HuH-7 (cell line): ENCODE measurements at regions not wholly inside any gene's neighbourhood (a gene's known extent, or its start where the extent isn't known, plus 50 kb on each side); places are given as distances from the start of the nearest gene placed in this dataset.

ENCODE experiments used
- DNase-seq: peaks from one replicate; pipeline ENCODE4 v3.0.0; 2011; ENCODE audit warnings: low spot score

GRCh38 chr10:62550173-62550572 is 176.0 kb downstream of the ZNF365 start:
- no peak for DNase-seq

DNA sequence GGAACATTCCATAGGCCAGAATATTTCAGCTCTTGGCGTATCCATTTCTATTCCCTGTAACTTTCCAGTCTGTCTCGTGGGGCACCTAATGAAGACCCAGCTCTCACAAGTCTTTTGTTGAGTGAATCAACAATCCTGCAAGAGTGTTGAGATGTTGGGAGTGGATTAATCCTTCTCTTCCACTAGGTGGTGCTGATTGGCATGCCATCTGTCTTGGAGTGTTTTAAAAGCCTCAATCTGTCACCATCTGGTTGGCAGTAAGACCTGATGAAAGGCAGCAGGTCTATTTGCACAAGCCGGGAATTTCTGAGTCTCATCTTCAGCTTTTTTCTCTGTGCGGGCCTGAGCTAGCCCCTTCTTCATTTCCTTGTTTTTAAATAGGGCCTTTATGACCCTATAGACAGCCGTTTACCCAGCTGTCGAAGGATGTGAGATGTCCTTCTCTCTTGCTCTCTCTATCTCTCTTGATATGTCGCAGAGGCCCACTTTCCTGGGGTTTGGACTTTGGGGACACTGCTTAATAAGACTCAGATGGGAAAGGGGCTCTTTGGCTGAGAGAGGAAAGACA is 180.5 kb downstream of the ZNF365 start:
- DNase-seq = peak; percentile 6

DNA sequence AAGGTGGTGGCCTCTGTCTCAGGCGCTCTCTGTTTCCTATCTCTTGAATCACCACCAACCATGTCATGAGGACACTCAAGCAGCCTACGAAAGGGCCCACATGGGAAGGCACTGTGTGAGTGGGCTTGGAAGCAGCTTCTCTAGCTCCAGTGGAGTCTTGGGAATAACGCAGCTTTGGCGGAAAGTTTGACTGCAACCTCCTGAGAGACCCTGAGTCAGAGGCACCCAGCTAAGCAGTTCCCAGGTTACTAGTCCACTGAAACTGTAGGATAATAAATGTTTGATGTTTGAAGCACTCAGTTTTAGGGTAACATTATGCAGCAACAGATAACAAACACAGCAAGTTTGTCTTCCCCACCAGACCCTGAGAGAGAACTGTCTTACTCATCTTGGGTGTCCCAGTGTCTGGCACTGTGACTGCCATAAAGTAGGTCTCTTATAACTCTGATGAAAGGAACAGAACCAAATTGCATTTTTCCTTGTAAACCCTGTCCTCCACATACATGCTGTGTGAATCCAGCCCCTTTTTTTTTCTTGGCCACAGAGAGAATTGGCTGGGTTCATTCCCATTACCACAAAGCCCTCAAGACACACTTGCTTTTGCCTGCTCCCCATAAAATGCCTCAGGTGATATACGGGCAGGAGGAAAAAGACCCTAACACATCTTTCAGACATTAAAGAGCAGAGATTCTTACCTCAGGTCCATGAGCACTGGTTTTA is 185.5 kb downstream of the ZNF365 start:
- DNase-seq = no peak

- DNase-seq = no peak
Measured at GRCh38 chr10:62560201-62560819, 186.1 kb downstream of the ZNF365 start.

DNA sequence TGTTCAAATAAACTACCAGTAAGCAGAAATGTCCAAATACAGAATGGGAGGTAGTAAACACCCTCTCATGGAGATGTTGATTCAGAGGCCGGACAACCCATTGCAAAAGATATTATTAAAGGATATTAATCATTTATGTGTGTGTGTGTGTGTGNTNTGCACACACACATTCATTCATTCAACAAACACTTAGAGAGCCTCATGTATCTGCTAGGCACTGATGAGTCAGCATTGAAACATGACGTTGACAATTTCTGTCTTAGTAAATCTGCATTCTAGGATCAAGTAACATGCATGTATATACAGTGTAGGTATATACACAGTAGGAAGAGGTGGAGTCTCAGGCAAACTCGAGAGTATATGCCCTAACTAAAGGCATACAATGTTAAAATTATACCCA is 187.0 kb downstream of the ZNF365 start:
- no peak for DNase-seq

GRCh38 chr10:62562101-62562500 is 187.9 kb downstream of the ZNF365 start:
- no peak for DNase-seq

DNA sequence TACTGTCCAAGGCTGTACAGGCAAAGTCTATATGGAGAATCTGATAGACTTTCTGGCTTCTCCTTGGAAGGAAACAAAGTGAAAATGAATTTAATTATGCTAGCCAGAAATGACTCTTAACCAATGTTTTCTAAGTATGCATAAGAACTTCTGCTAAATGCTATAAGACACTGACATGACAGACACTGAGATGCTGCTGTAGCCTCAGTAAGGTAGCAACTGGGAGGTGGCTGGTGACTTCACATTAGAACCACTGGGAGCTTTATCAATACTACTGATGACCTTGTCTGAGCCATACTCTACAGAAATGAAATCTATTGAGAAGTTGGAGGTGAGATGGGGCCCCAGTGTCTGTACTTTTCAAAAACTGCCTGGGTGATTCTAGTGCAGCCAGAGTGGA is 188.6 kb downstream of the ZNF365 start:
- DNase-seq = no peak

DNA sequence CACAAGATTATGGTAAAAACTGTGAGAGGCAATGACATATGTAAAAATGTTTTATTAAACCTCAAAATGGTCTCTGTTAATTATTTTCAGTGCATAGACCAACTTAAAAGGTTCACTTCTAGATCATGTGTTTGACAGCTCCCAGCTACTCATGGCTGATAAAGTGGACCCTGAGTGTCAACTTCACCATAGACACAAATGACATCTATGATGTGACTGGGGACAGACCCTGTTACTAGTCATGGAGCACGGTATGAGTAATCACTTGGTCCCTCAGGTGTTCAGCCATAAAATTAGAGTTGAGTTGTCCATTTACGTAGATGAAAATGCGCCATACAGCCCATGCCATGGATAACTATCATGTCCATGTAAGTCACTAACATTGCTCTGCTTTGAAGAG is 199.8 kb downstream of the ZNF365 start:
- DNase-seq = no peak

- no peak for DNase-seq
Measured at GRCh38 chr10:62577076-62577475, 202.9 kb downstream of the ZNF365 start.

DNA sequence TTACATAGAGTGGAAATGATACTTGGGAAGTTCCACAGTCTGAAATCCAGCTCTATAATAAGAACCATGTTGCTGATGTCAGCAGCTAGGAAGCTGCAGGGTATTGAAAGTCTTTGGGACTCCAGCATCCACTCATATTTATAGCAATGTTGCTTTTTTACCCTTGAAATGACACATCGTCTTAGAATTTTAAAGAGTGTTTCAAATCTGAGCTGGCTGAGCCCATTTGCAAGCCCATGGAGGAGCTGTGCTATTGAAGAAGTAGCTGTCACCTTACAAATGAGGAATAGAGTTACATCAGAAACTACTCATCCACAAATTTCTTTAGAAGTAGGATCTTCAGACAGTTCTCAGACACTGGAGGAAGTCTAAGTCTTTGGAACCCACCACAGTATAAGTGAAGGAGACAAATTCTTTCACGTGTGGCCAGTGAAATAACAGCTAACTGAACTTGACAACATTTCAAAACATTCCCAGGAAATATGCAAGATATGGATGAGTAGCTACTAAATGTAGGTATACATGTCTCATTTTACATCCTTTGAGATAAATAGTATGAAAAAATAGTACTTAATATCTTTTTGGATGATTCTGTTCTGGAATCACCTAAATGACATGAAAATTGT is 203.6 kb downstream of the ZNF365 start:
- DNase-seq = no peak

DNA sequence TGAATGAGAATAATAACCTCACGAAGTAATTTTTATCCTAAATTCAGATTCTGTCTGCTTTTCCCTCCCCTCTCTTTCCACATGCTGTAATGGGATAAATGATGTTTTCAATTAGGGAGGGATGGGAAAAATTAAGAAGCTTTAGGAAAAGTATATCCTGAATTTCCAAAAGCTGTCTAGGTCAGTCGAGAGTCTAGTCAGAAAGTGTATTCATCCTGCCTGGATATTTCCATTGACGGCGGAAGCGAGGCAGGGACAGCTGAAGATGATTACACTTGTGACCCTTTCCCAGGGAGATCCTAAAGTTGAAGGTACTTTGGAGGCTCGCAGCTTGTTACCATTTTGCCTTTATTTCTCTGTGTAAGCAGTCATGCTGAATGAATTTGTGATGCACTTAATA is 204.1 kb downstream of the ZNF365 start:
- no peak for DNase-seq

- DNase-seq = no peak
Measured at GRCh38 chr10:62578916-62579315, 204.7 kb downstream of the ZNF365 start.

DNA sequence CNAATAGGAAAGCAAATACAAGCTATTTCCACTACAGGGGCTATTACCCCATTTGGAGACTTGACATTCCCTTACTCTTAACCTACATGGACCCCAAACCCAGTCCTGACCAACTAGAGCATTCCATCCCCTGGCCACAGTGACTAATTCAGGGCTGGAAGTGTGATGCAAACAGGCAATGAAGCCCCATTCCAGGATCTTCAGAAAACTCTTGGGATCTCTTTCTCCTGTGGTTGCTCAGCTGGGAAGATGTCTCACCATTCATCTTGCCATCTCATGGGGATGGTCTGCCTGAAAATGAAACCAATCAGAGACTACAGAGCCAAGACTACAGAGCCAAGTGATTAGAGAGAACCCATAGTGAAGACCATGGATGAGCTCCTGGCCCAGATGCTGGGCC is 206.2 kb downstream of the ZNF365 start:
- DNase-seq = no peak

DNA sequence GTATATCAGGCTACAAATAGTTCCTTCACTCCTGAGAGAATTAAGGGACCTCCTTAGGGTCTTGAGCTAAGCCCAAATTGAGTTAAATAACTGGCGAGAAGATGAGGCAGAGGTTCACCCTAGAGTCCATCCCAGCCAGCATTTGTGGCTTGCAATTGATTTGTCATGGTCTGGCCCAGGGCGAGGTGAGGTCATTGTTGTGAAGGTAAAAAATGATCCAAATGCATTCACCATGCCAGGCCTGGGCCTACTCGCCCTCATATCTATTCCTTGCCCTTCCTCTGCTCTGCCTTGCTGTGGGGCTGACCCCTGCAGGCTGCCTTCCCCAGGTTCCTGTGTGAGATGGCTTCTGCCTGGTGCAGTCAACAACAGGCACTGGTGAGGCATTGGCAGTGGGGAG is 207.2 kb downstream of the ZNF365 start:
- DNase-seq = no peak

DNA sequence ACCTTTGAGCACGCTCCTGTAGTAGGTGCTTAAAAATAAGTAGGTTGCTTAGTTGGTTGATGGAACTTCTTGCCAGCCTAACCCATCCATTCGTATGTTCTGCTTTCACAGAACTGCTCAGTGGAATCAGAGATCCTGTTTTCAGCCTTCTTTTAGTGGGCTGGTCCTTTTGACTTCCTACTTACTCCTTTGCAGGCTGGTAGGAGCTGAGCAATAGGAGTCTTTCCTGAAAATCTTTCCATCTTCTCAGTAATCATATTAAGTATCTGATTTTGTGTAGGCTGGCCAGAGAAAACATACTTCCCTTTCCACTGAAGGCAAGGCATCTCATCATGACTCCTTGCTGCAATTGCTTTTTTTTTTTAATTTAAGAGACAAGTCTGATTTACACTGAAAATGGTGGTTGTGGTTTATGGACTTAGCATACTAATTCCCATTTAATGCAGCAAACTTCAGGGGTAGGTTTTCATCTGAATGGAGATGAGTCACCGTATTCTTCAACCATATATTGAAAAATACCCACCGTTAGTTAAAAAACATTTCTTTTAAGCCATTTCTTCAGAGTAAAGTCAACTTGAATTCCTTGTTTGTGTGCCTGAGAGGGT is 208.0 kb downstream of the ZNF365 start:
- DNase-seq = no peak

- no peak for DNase-seq
Measured at GRCh38 chr10:62582804-62583208, 208.6 kb downstream of the ZNF365 start.

GRCh38 chr10:62583876-62584615 is 209.9 kb downstream of the ZNF365 start:
- DNase-seq = no peak

- DNase-seq = no peak
Measured at GRCh38 chr10:62584731-62585130, 210.6 kb downstream of the ZNF365 start.

DNA sequence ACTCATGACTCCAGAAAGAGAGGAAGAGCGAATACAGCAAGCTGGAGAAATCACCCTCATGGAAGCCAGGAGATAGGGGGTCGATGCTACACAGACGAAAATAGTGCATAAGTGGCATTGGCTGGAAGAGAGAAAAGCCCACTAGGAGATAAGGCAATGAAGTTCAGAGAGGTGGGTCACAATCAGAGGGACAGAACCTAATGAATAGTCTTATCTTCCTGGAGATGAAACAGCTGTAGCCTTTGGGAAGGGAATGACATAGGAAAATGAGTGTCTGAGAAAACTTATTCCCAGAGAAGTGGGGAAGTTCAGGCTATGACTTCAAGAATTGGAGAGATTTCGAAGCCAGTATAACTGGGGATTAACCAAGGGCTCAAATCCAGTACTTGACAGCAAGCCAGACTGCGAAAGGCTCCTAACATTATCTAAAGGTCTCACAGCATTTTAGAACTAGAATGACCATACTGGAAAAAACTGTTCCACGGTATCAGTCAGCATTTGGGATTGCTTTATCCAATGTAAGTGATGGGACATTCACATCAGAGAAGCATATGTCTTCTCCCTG is 211.1 kb downstream of the ZNF365 start:
- no peak for DNase-seq

GRCh38 chr10:62587011-62587410 is 212.8 kb downstream of the ZNF365 start:
- no peak for DNase-seq

- DNase-seq = no peak
Measured at GRCh38 chr10:62588116-62588515, 213.9 kb downstream of the ZNF365 start.

DNA sequence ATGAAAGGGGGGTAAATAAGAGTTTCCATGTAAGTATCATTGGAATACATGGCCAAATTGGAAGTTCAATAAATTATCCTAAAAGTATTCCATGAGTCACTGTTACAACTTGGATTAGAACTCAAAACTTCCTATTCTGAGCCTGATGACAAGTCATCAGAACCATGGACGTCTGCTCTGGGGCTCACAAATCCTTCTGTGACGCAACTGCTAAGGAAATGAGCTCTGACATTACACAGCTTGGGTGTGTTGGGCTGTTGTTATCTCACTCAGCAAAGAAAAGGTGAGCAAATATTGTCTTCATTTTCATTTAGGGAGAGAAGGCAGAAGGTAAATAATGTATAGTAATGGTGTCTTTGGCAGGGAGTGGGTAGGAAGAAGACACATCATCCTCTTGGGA is 214.8 kb upstream of the ADO start:
- no peak for DNase-seq
